CD14-positive monocyte (primary cell): ENCODE measurements at regions not wholly inside any gene's neighbourhood (a gene's known extent, or its start where the extent isn't known, plus 50 kb on each side); places are given as distances from the start of the nearest gene placed in this dataset.

Experiments used
- DNase-seq, 3 donors: peaks; one replicate each; pipeline ENCODE4 v3.0.0-alpha.2; 2011 to 2022
- H2AFZ ChIP-seq: 2 replicates; pipeline ENCODE4 v1.6.0; 2012; ENCODE audit warnings: mild to moderate bottlenecking, low read depth, low read length, inconsistent platforms; ENCODE audit not compliant: insufficient read depth, poor library complexity, severe bottlenecking
- H3K27ac ChIP-seq, 2 donors: 1 replicate in 1 of 2; 2 replicates in 1 of 2; pipeline ENCODE4 v1.5.1; 2012 to 2013; ENCODE audit warnings: low read length in 2 of 2, control low read depth in 1 of 2, inconsistent platforms in 1 of 2, low read depth in 1 of 2, mild to moderate bottlenecking in 1 of 2
- H3K27me3 ChIP-seq, 2 donors: one replicate each; pipeline versions ENCODE4 v1.6.0 to v1.6.1; 2011 to 2013; ENCODE audit warnings: low read length in 2 of 2; ENCODE audit not compliant: control insufficient read depth in 2 of 2, insufficient read depth in 2 of 2
- H3K36me3 ChIP-seq, 2 donors: replicated peaks in 1 of 2; 1 replicate in 1 of 2; 2 replicates in 1 of 2; pipeline versions ENCODE4 v1.5.1 to v1.6.1; 2012 to 2013; ENCODE audit warnings: low read length in 2 of 2, control low read depth in 1 of 2, inconsistent platforms in 1 of 2, mild to moderate bottlenecking in 1 of 2; ENCODE audit not compliant: insufficient read depth in 2 of 2, control insufficient read depth in 1 of 2
- H3K4me1 ChIP-seq, 2 donors: 1 replicate in 1 of 2; 2 replicates in 1 of 2; pipeline versions ENCODE4 v1.5.1 to v1.6.1; 2012 to 2013; ENCODE audit warnings: low read length in 2 of 2, control low read depth in 1 of 2, inconsistent platforms in 1 of 2, mild to moderate bottlenecking in 1 of 2, moderate library complexity in 1 of 2; ENCODE audit not compliant: insufficient read depth in 2 of 2, control insufficient read depth in 1 of 2
- H3K4me2 ChIP-seq: replicated peaks from 2 replicates; pipeline ENCODE3; 2012; ENCODE audit warnings: low read length, moderate library complexity, mild to moderate bottlenecking; ENCODE audit not compliant: poor library complexity, severe bottlenecking; ENCODE audit errors: extremely low read depth
- H3K4me3 ChIP-seq, 3 experiments: fragments of 200-600 bp in 1 of 3; sonication (generic) in 1 of 3; replicated peaks in 1 of 3; 1 replicate in 2 of 3; 2 replicates in 1 of 3; pipeline ENCODE4 v1.5.1; 2011 to 2013; ENCODE audit warnings: low read length in 3 of 3, mild to moderate bottlenecking in 3 of 3, control low read depth in 2 of 3, low read depth in 2 of 3, inconsistent platforms in 1 of 3, moderate library complexity in 1 of 3
- H3K79me2 ChIP-seq: 2 replicates; pipeline ENCODE4 v1.6.0; 2012; ENCODE audit warnings: mild to moderate bottlenecking, control low read depth, inconsistent platforms, low read length, moderate library complexity; ENCODE audit not compliant: insufficient read depth
- H3K9ac ChIP-seq: 2 replicates; pipeline ENCODE4 v1.6.0; 2017; ENCODE audit warnings: low read length, mild to moderate bottlenecking; ENCODE audit not compliant: insufficient read depth, poor library complexity, severe bottlenecking
- H3K9me3 ChIP-seq, 2 donors: replicated peaks in 1 of 2; 1 replicate in 1 of 2; 2 replicates in 1 of 2; pipeline versions ENCODE4 v1.5.1 to v1.6.1; 2012 to 2013; ENCODE audit warnings: low read length in 2 of 2, control low read depth in 1 of 2; ENCODE audit not compliant: control insufficient read depth in 1 of 2, insufficient read depth in 1 of 2
- H4K20me1 ChIP-seq: 2 replicates; pipeline ENCODE4 v1.6.0; 2012; ENCODE audit warnings: mild to moderate bottlenecking, low read length, control low read depth, moderate library complexity; ENCODE audit not compliant: insufficient read depth
- H3K27ac Mint-ChIP-seq, 7 donors: one replicate each; pipeline ENCODE4 v1.8.0; 2020; ENCODE audit warnings: mild to moderate bottlenecking in 7 of 7, mixed read lengths in 7 of 7, moderate library complexity in 6 of 7, inconsistent platforms in 2 of 7
- H3K27me3 Mint-ChIP-seq, 3 donors: one replicate each; pipeline ENCODE4 v1.8.0; 2021 to 2022; ENCODE audit warnings: low read depth in 3 of 3, mild to moderate bottlenecking in 3 of 3, mixed read lengths in 3 of 3, moderate library complexity in 3 of 3, inconsistent platforms in 1 of 3
- H3K36me3 Mint-ChIP-seq, 2 donors: one replicate each; pipeline ENCODE4 v1.8.0; 2020; ENCODE audit warnings: mixed read lengths in 2 of 2, inconsistent platforms in 1 of 2, mild to moderate bottlenecking in 1 of 2
- H3K4me1 Mint-ChIP-seq: one replicate; pipeline ENCODE4 v1.8.0; 2020; ENCODE audit warnings: mild to moderate bottlenecking, mixed read lengths
- H3K4me3 Mint-ChIP-seq, 2 donors: one replicate each; pipeline ENCODE4 v1.8.0; 2020; ENCODE audit warnings: mild to moderate bottlenecking in 2 of 2, mixed read lengths in 2 of 2, moderate library complexity in 1 of 2
- H3K9me3 Mint-ChIP-seq, 7 donors: one replicate each; pipeline ENCODE4 v1.8.0; 2020 to 2022; ENCODE audit warnings: mixed read lengths in 7 of 7, mild to moderate bottlenecking in 6 of 7, moderate library complexity in 6 of 7, inconsistent platforms in 2 of 7
- CTCF ChIP-seq: fragments of 200-600 bp; IDR thresholded peaks from one replicate; pipeline ENCODE4 v1.8.0; 2022; ENCODE audit warnings: antibody characterized with exemption, mild to moderate bottlenecking
- WGBS: methylation state at CpG from one replicate; pipeline ENCODE4 v1.1.5; 2013; ENCODE audit warnings: missing lambda C conversion rate; ENCODE audit not compliant: insufficient coverage; 5-methylcytosine and 5-hydroxymethylcytosine counted together
- intact Hi-C, 2 donors: fragments of 100-400 bp; cut with micrococcal nuclease; formaldehyde crosslinking; loops; one replicate each; pipeline versions ENCODE4 v1.15.0 to v1.15.1; 2023

DNA sequence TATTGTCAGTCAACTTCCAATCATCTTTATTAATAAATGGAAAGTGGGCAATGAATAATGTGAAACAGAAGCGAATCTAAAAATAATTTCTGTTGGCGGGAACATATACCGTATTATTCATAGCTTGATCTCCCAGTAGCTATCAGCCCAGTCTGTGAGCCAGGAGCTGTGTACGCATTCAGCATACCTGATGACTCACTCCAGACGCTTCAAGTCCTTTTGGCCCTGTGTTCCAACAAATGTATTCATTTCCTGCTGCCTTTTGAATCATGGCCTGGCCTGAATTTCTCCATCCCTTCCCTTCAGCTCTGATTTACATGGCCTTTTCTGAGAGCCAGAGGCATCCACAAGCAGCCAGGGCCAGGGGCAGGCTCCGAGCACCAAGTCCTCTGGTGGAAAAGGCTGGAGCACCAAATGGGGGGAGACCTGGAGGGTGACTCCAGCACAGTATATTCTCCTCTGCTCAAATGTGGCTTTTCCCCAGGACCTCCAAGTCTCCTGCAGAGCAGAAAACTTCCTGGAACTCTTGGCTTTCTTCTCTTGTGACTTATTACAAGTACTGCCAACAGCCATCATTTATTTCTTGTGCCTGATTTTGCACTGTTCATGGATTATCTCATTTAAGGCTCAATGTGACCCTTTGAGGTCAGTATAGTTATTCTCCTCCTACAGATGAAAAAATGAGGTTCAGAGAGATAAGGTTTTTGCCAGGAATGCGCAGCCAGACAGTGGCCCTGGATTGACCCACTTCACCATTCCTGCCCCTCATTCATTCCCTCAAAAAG is 108.7 kb downstream of the EN1 start:
- Histone ChIP-seq H3K4me2 (no peak overlapping the region), H3K9me3 (peaks cover 0 to 3% of the 10 kb centered on the region in 2 donors), H3K36me3 (no peaks in the 10 kb centered on the region), H4K20me1 (no peaks in the 10 kb centered on the region), H2AFZ (no peak overlapping the region), H3K4me3 (no peak overlapping the region), H3K27ac (no peak overlapping the region), H3K4me1 (no peaks in the 10 kb centered on the region), H3K27me3 (no peaks in the 10 kb centered on the region), H3K9ac (no peak overlapping the region), H3K79me2 (no peaks in the 10 kb centered on the region)
- 88% methylated on average over 4 of the region's 7 CpGs for WGBS
- intact Hi-C loops: no loop called here
- DNase-seq: no peak
- H3K4me3 Mint-ChIP-seq: no peak overlapping the region
- H3K9me3 Mint-ChIP-seq: peaks cover 0 to 5% (median 1%) of the 10 kb centered on the region in 7 donors
- TF ChIP-seq CTCF: no peak
- no peak overlapping the region for H3K27ac Mint-ChIP-seq
- no peaks in the 10 kb centered on the region for H3K36me3 Mint-ChIP-seq
- H3K4me1 Mint-ChIP-seq: no peaks in the 10 kb centered on the region
- peaks cover 2 to 7% (median 4%) of the 10 kb centered on the region in 3 donors for H3K27me3 Mint-ChIP-seq

DNA sequence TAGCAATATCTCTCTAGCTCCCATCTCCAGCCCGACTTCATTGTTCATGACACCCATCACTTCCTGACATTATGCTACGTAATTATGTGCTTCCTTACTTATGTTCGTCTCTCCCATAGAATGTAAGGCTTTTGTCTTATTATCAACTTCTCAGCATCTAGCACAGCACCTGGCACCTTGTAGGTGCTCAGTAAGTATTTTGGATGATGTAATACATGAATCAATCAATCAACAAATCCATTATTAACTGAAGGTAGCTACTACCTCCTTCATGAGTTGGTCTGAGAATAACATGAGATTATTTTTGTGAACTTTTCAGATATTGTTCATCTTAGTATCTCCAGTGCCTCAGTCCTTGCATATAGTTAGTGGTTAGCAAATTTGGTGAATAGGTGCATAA is 109.3 kb downstream of the EN1 start:
- TF ChIP-seq CTCF: no peak
- H3K79me2 ChIP-seq: no peaks in the 10 kb centered on the region
- no peak overlapping the region for H3K4me3 ChIP-seq
- no peaks in the 10 kb centered on the region for H3K9me3 ChIP-seq
- no peaks in the 10 kb centered on the region for H3K27me3 ChIP-seq
- WGBS: 86% methylated on average over 1 of the region's 3 CpGs
- DNase-seq: no peak
- no peaks in the 10 kb centered on the region for H4K20me1 ChIP-seq
- no peaks in the 10 kb centered on the region for H3K36me3 Mint-ChIP-seq
- H3K4me3 Mint-ChIP-seq: no peak overlapping the region
- H3K9ac ChIP-seq: no peak overlapping the region
- H3K36me3 ChIP-seq: no peaks in the 10 kb centered on the region
- H3K27ac ChIP-seq: no peak overlapping the region
- no peak overlapping the region for H2AFZ ChIP-seq
- no peaks in the 10 kb centered on the region for H3K4me1 ChIP-seq
- H3K27ac Mint-ChIP-seq: no peak overlapping the region
- intact Hi-C loops: no loop called here
- peaks cover 2 to 9% (median 7%) of the 10 kb centered on the region in 3 donors for H3K27me3 Mint-ChIP-seq
- H3K4me2 ChIP-seq: no peak overlapping the region
- H3K4me1 Mint-ChIP-seq: no peaks in the 10 kb centered on the region
- H3K9me3 Mint-ChIP-seq: peaks cover 0 to 3% (median 0%) of the 10 kb centered on the region in 7 donors
